Fibroblast of gingiva (primary cell): ENCODE measurements at regions not wholly inside any gene's neighbourhood (a gene's known extent, or its start where the extent isn't known, plus 50 kb on each side); places are given as distances from the start of the nearest gene placed in this dataset.

Experiments used
- DNase-seq: peaks from one replicate; pipeline ENCODE4 v3.0.0-alpha.2; 2011; ENCODE audit warnings: low read depth

DNA sequence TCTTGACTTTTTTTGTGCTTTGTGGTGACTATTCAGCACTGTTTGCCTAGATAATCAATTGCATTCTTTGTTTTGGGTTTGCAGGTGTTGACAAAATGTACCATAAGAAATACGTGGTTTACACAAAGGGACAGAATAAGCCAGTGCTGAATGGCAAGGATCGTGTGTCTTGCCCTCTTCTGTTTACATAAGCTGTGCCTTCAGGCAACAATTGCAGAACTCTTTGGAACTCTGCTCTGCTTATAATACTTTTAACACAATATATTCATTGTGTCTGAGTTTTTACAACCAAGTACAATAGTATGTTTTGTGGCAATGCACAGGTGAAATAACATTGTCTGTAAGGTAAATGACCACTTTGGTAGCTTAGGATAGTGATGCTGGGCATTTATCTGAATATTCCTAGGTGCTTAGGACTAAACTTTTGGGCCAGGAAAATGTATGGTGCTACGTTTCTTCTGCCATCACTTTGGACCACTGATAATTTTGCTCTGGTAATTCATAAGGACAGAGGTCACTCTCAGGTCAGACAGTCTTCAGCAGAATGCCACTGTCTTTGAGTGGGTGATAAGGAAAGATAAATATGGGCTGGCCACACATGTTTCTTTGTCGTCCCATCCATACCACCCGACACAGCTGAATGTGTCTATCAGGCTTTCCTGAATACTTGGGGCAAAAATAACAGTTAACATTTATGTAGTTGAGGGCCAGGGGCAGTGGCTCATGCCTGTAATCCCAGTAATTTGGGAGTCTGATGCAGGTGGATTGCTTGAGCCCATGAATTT, 344.6 kb upstream of the IMPG1 start:
- no peak for DNase-seq

DNA sequence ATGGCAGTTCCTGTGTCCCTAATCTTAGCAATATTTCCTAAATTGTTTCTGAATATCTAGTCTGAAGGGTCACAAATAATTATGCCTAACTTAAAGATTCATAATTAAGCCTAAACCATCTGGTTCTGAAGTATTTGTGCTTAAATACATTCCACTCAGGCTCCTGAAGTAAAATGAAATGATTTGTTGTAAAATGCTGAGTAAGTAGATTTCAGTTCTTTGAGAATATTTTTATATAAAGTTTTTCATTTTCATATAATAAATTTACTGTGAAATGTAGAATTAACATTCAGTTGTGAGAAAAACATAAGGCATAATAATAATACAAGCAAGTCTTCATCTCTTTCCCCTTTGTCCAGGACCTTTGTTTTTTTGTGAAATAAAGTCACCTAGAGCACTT, 330.6 kb upstream of the IMPG1 start:
- DNase-seq = no peak

- DNase-seq = no peak
Observed at GRCh38 chr6:76397966-76398365, 325.5 kb upstream of the IMPG1 start.

GRCh38 chr6:76382201-76382600, 309.7 kb upstream of the IMPG1 start:
- no peak for DNase-seq

- no peak for DNase-seq
Observed at GRCh38 chr6:76381612-76382011, 309.1 kb upstream of the IMPG1 start.

DNA sequence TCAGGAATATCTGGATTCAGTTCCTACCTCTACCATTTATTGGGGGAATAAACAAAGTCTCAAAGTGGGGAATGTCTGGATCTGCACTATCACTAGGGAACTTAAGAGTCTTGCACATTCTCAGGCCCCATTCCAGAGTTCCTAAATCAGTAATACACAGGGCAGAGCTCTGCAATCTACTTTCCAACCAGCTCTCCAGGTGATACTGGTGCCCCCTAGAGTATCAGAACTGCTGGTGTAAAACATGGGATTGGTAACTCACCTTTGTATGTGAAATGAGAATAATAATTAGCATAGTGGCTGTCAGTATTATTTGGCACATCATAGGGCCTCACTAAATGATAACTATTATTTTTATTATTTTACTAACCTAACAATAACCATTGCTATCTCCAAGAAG, 278.8 kb upstream of the IMPG1 start:
- DNase-seq = no peak

- no peak for DNase-seq
Observed at GRCh38 chr6:76347539-76347938, 275.1 kb upstream of the IMPG1 start.

DNA sequence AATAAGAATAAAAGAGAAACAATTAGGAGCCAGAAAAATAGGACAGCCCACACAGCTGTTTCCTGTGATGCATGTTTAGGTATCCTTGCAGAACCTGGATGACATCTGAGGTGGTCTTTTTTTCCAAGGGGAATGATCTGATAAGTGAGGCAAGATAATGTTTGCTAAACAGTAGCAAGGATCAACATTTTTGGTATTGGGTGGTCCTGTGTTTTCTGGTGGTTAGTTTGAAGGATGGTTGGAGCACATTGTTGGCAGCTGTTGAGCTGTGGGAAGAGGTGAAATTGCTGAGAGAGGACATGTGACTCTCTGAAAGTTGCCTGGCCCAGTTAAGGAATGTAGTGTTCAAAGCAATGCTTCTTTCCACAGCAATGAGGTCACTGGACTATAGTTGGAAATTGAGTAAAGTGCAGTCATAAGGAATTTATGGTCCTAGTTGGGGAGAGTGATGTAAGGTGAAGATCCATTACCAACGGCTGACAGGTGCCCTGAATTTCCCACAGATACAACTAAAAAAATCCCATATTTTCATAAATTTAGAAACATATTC, 270.2 kb upstream of the IMPG1 start:
- no peak for DNase-seq

DNA sequence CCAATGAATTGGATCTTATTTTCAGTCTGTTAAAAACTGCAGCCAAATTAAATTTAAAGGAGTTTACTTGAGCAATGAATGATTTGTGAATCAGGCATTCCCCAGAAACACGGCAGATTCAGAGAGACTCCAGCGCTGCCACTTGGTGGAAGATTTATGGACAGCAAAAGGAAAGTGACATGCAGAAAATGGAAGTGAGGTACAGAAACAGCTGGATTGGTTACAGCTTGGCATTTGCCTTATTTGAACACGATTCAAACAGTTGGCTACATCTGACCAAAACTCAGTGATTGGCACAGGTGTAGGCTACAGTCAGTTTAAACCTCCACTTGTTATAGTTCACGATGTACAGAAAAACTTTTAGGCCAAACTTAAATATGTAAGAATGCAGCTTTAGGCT, 257.6 kb upstream of the IMPG1 start:
- DNase-seq = no peak

- no peak for DNase-seq
Observed at GRCh38 chr6:76326871-76327270, 254.4 kb upstream of the IMPG1 start.
